K562 (cell line): ENCODE measurements at regions not wholly inside any gene's neighbourhood (a gene's known extent, or its start where the extent isn't known, plus 50 kb on each side); places are given as distances from the start of the nearest gene placed in this dataset.
"Not testable (repeated sequence)": the region's sequence is repeated elsewhere in the genome, so short reads cannot be mapped to it uniquely, and the experiment has no call there.

Source experiments
- ATAC-seq: fragments of 200-7000 bp; cut with Tn5 transposase; 3 replicates; pipeline ENCODE4 v1.9.1; 2020; ENCODE audit warnings: moderate library complexity
- BruUV-seq: library from RNA; stranded (reverse); fragments of 400-500 nt; replicated peaks from 2 replicates; lab custom pipeline; 2021; lab: Mats Ljungman, UMichigan
- CTCF ChIA-PET: fragments of 300-600 bp; formaldehyde crosslinking; extraction: SDS; loops from one replicate; lab custom pipeline; 2021; ENCODE audit warnings: low intra/inter-chr PET ratio; lab: Yijun Ruan, JAX
- POLR2A ChIA-PET: fragments of 300-600, 350-650 bp; sonication (Branson Sonifier 250); formaldehyde crosslinking; extraction: SDS; loops from one replicate; lab custom pipeline; 2021; ENCODE audit warnings: antibody characterized with exemption, inconsistent platforms; lab: Yijun Ruan, JAX
- DNase-seq, 4 experiments: peaks; one replicate each; pipeline versions ENCODE4 v3.0.0 to v3.0.0-alpha.2; 2011 to 2018; ENCODE audit warnings: low spot score in 3 of 4, mixed read lengths in 3 of 4; ENCODE audit errors: extremely low read depth in 1 of 4
- FAIRE-seq: peaks from 2 replicates; lab custom pipeline; 2011; peaks lifted over from hg19 to GRCh38; lab: Jason Lieb, UNC
- H2AFZ ChIP-seq: 2 replicates; pipeline ENCODE4 v1.6.0; 2011; ENCODE audit warnings: low read depth, low read length, control low read depth, inconsistent platforms
- H3K27ac ChIP-seq: fragments of 200-600 bp; 3 replicates; pipeline ENCODE4 v1.8.0; 2011; ENCODE audit warnings: low read depth, mild to moderate bottlenecking, control low read depth, inconsistent platforms, low read length, moderate library complexity, mixed read lengths; ENCODE audit errors: extremely low read depth
- H3K27me3 ChIP-seq, 2 experiments: fragments of 300-600 bp in 1 of 2; 2 replicates in 1 of 2; 3 replicates in 1 of 2; pipeline versions ENCODE4 v1.6.0 to v1.8.0; 2011; ENCODE audit warnings: inconsistent platforms in 2 of 2, low read length in 2 of 2, mild to moderate bottlenecking in 1 of 2, mixed read lengths in 1 of 2, moderate library complexity in 1 of 2; ENCODE audit not compliant: control insufficient read depth in 2 of 2, insufficient read depth in 2 of 2
- H3K36me3 ChIP-seq: fragments of 300-600 bp; 3 replicates; pipeline ENCODE4 v1.8.0; 2011; ENCODE audit warnings: mild to moderate bottlenecking, low read length, inconsistent platforms; ENCODE audit not compliant: control insufficient read depth, insufficient read depth
- H3K4me1 ChIP-seq, 2 experiments: fragments of 200-600 bp in 1 of 2; replicated peaks in 1 of 2; 2 replicates in 1 of 2; 3 replicates in 1 of 2; pipeline versions ENCODE4 v1.5.1 to v1.8.0; 2011; ENCODE audit warnings: inconsistent platforms in 2 of 2, low read length in 2 of 2, mild to moderate bottlenecking in 1 of 2, mixed read lengths in 1 of 2, moderate library complexity in 1 of 2; ENCODE audit not compliant: control insufficient read depth in 2 of 2, insufficient read depth in 2 of 2
- H3K4me2 ChIP-seq: 2 replicates; pipeline ENCODE4 v1.6.1; 2011; ENCODE audit warnings: low read length, control low read depth, inconsistent platforms, mixed read lengths; ENCODE audit not compliant: insufficient read depth
- H3K4me3 ChIP-seq: fragments of 200-600 bp; sonication (generic), shearing (Covaris generic); 2 replicates; pipeline ENCODE4 v1.5.1; 2016; ENCODE audit warnings: control low read depth, inconsistent platforms
- H3K79me2 ChIP-seq: fragments of 200-600 bp; 3 replicates; pipeline ENCODE4 v1.8.0; 2011; ENCODE audit warnings: low read length, inconsistent platforms; ENCODE audit not compliant: control insufficient read depth, insufficient read depth
- H3K9ac ChIP-seq, 2 experiments: 2 replicates each; pipeline versions ENCODE4 v1.6.0 to v1.6.1; 2011; ENCODE audit warnings: low read depth in 2 of 2, low read length in 2 of 2, control low read depth in 1 of 2, inconsistent platforms in 1 of 2, mild to moderate bottlenecking in 1 of 2, mixed read lengths in 1 of 2; ENCODE audit not compliant: insufficient read depth in 1 of 2
- H3K9me1 ChIP-seq: one replicate; pipeline ENCODE4 v1.6.0; 2011; ENCODE audit warnings: inconsistent platforms, mild to moderate bottlenecking, low read length, moderate library complexity; ENCODE audit not compliant: control insufficient read depth, insufficient read depth
- H3K9me3 ChIP-seq: replicated peaks from 2 replicates; pipeline ENCODE4 v1.5.1; 2011; ENCODE audit warnings: low read depth, low read length, inconsistent platforms; ENCODE audit not compliant: control insufficient read depth, insufficient read depth
- H4K20me1 ChIP-seq: replicated peaks from 2 replicates; pipeline ENCODE4 v1.6.1; 2011; ENCODE audit warnings: low read length, inconsistent platforms, mixed read lengths; ENCODE audit not compliant: control insufficient read depth, insufficient read depth
- WGBS: fragments of 100-300 bp; shearing (Covaris generic); methylation state at CpG from one replicate; pipeline ENCODE4 v1.1.6; 2016; ENCODE audit warnings: low coverage, mixed read lengths; ENCODE audit not compliant: insufficient coverage; ENCODE audit errors: missing lambda C conversion rate; 5-methylcytosine and 5-hydroxymethylcytosine counted together
- in situ Hi-C: fragments of 300-500 bp; cut with MboI; formaldehyde crosslinking; loops from 4 replicates; pipeline ENCODE4 v1.15.0; 2018; ENCODE audit warnings: inconsistent platforms, mixed read lengths
- intact Hi-C: fragments of 100-400 bp; cut with micrococcal nuclease; formaldehyde crosslinking; loops from 2 replicates; pipeline ENCODE4 v1.14.2; 2022

DNA sequence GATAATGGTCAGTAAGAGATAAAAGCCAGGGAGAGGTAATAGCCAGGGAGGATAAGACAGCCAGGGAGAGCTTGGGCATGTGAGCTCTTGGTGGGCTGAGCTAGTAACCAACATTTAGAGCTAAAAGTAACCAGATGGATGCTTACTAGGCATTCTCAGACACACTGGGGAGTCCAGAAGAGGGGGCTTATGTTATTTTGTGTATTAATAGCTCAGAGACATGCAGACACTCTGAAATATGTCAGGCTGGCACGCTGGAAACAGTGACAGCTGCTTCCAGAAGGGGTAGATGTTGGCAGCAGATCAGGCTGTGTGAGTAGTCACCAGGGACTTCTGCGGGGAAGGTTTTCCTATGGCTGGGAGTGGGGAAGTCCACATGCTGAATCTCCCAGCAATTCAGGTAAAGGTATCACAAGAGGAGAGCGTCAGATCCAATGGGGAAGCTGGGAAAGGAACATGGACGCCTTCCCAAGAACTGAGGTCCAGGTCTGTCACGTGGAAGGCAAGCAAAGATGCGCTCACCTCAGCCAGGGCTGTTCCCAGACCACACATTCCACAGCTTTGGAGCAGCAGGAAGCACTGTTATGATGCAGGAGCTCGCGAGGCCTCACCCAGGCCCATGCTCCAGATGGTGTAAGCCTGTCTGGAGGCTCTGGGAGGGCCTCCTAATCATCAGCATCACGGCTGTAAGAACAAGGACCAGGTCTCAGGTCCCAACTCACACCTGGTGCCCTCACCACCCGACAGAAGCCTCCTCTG is 196.0 kb downstream of the ATP6V0E2 start:
- CTCF ChIA-PET, DNase-seq, H3K9me1 ChIP-seq, H3K27ac ChIP-seq, H3K4me1 ChIP-seq, H3K4me2 ChIP-seq, H3K4me3 ChIP-seq, BruUV-seq, H3K9me3 ChIP-seq, H4K20me1 ChIP-seq, POLR2A ChIA-PET, FAIRE-seq, in situ Hi-C loops, H3K9ac ChIP-seq, ATAC-seq, H3K27me3 ChIP-seq, intact Hi-C loops, H2AFZ ChIP-seq, H3K36me3 ChIP-seq, H3K79me2 ChIP-seq: not testable (repeated sequence)
- 1% methylated on average over 8 of the region's 10 CpGs for WGBS

DNA sequence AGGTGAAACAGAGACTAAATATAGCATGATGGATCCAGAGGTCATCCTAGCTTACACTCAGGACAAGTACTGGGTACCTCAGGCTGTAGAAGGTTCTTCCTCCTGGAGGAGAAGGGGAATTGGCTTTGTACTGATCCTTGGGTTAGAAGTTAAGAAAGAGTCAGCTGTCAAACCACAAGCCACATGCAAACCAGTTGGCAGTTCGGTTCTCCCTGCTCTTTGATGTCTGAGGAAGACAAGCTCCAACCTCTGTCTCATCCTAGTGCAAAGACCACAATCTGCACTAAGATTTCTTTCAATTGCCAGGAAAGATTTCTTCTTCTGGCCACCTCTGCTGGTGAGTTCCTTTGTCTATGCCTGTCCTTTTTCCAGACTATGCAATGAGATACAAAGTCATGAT is 203.8 kb downstream of the ATP6V0E2 start:
- H3K4me2 ChIP-seq, FAIRE-seq, CTCF ChIA-PET, DNase-seq, BruUV-seq, H3K27ac ChIP-seq, H3K4me1 ChIP-seq, H3K9me1 ChIP-seq, POLR2A ChIA-PET, H2AFZ ChIP-seq, H3K27me3 ChIP-seq, H3K9ac ChIP-seq, in situ Hi-C loops, intact Hi-C loops, H3K36me3 ChIP-seq, H3K79me2 ChIP-seq, H3K9me3 ChIP-seq, H3K4me3 ChIP-seq, ATAC-seq, H4K20me1 ChIP-seq: not testable (repeated sequence)
- 0% methylated on average over 1 of the region's 1 CpG for WGBS

GRCh38 chr7:150081865-150082264 is 208.1 kb downstream of the ATP6V0E2 start:
- H3K4me3 ChIP-seq, H3K4me2 ChIP-seq, H3K9me3 ChIP-seq, intact Hi-C loops, H3K79me2 ChIP-seq, H3K4me1 ChIP-seq, POLR2A ChIA-PET, H2AFZ ChIP-seq, H3K27ac ChIP-seq, H3K9ac ChIP-seq, H3K27me3 ChIP-seq, FAIRE-seq, DNase-seq, ATAC-seq, H4K20me1 ChIP-seq, H3K9me1 ChIP-seq, CTCF ChIA-PET, H3K36me3 ChIP-seq, BruUV-seq, in situ Hi-C loops: not testable (repeated sequence)

- H3K9me3 ChIP-seq, CTCF ChIA-PET, H3K4me3 ChIP-seq, H2AFZ ChIP-seq, H3K4me2 ChIP-seq, H4K20me1 ChIP-seq, FAIRE-seq, H3K36me3 ChIP-seq, intact Hi-C loops, H3K4me1 ChIP-seq, H3K27me3 ChIP-seq, in situ Hi-C loops, BruUV-seq, H3K9me1 ChIP-seq, H3K79me2 ChIP-seq, H3K9ac ChIP-seq, DNase-seq, H3K27ac ChIP-seq: not testable (repeated sequence)
- 3% methylated on average over 4 of the region's 4 CpGs for WGBS
- POLR2A ChIA-PET: interaction anchor here (0.7 kb wide), 1 partner anchor 28 kb away, joined by 4 read pairs; no protein-coding TSS in a partner anchor
- peak; percentile 83 for ATAC-seq
Observed at GRCh38 chr7:150084724-150085123, 211.0 kb downstream of the ATP6V0E2 start.
